SK-N-SH (cell line): ENCODE measurements at regions not wholly inside any gene's neighbourhood (a gene's known extent, or its start where the extent isn't known, plus 50 kb on each side); places are given as distances from the start of the nearest gene placed in this dataset.

Experiments used
- CTCF ChIA-PET: fragments of 300-600, 350-600 bp; formaldehyde crosslinking; extraction: SDS; loops from one replicate; lab custom pipeline; 2021; lab: Yijun Ruan, JAX
- POLR2A ChIA-PET: fragments of 350-600 bp; sonication (Branson Sonifier 250); formaldehyde crosslinking; extraction: SDS; loops from one replicate; lab custom pipeline; 2020; ENCODE audit warnings: antibody characterized with exemption, inconsistent platforms; lab: Yijun Ruan, JAX
- DNase-seq: peaks from one replicate; pipeline ENCODE4 v3.0.0; 2012
- H2AFZ ChIP-seq: fragments of 200-600 bp; sonication (generic); 2 replicates; pipeline ENCODE4 v1.8.1; 2016; ENCODE audit warnings: antibody characterized with exemption, mild to moderate bottlenecking, low read depth
- H3F3A ChIP-seq: fragments of 200-600 bp; sonication (generic); replicated peaks from 2 replicates; pipeline ENCODE3; 2016; ENCODE audit warnings: antibody characterized with exemption, mild to moderate bottlenecking; ENCODE audit not compliant: insufficient read depth
- H3K27ac ChIP-seq, 2 experiments: fragments of 200-500 bp in 1 of 2; fragments of 200-600 bp in 1 of 2; sonication (Bioruptor generic) in 1 of 2; sonication (generic), shearing (Covaris generic) in 1 of 2; 2 replicates each; pipeline versions ENCODE4 v1.5.1 to v1.6.1; 2014 to 2016; ENCODE audit warnings: low read depth in 2 of 2, inconsistent platforms in 1 of 2, low read length in 1 of 2, mild to moderate bottlenecking in 1 of 2, mixed read lengths in 1 of 2
- H3K27me3 ChIP-seq: fragments of 200-600 bp; sonication (generic), shearing (Covaris generic); 2 replicates; pipeline ENCODE4 v1.6.1; 2016; ENCODE audit warnings: mixed run types; ENCODE audit not compliant: insufficient read depth
- H3K36me3 ChIP-seq, 2 experiments: fragments of 200-500 bp in 1 of 2; fragments of 200-600 bp in 1 of 2; sonication (Bioruptor generic) in 1 of 2; sonication (generic) in 1 of 2; replicated peaks in 1 of 2; 2 replicates each; pipeline versions ENCODE3 to v1.5.1; 2014 to 2016; ENCODE audit warnings: low read length in 1 of 2, mild to moderate bottlenecking in 1 of 2; ENCODE audit not compliant: insufficient read depth in 2 of 2, control insufficient read depth in 1 of 2
- H3K4me1 ChIP-seq, 2 experiments: fragments of 200-500 bp in 1 of 2; fragments of 200-600 bp in 1 of 2; sonication (Bioruptor generic) in 1 of 2; sonication (generic), shearing (Covaris generic) in 1 of 2; 2 replicates each; pipeline versions ENCODE4 v1.5.1 to v1.6.1; 2014 to 2016; ENCODE audit warnings: low read depth in 1 of 2, low read length in 1 of 2, mixed run types in 1 of 2; ENCODE audit not compliant: insufficient read depth in 2 of 2, control insufficient read depth in 1 of 2
- H3K4me2 ChIP-seq: fragments of 200-600 bp; sonication (generic), shearing (Covaris generic); 2 replicates; pipeline ENCODE4 v1.6.1; 2017; ENCODE audit warnings: mixed run types
- H3K4me3 ChIP-seq, 2 experiments: fragments of 200-500 bp in 1 of 2; fragments of 200-600 bp in 1 of 2; sonication (Bioruptor generic) in 1 of 2; sonication (generic), shearing (Covaris generic) in 1 of 2; 2 replicates each; pipeline versions ENCODE4 v1.5.1 to v1.8.1; 2014 to 2016; ENCODE audit warnings: low read depth in 2 of 2, inconsistent platforms in 1 of 2, low read length in 1 of 2, mild to moderate bottlenecking in 1 of 2, mixed read lengths in 1 of 2, moderate library complexity in 1 of 2
- H3K79me2 ChIP-seq: fragments of 200-600 bp; sonication (generic); 2 replicates; pipeline ENCODE4 v1.8.1; 2017; ENCODE audit warnings: mild to moderate bottlenecking; ENCODE audit not compliant: insufficient read depth
- H3K9ac ChIP-seq: fragments of 200-600 bp; sonication (generic); 2 replicates; pipeline ENCODE4 v1.6.1; 2017; ENCODE audit warnings: mixed run types
- H3K9me2 ChIP-seq: fragments of 200-600 bp; sonication (generic); 2 replicates; pipeline ENCODE4 v1.6.1; 2017; ENCODE audit warnings: mixed run types
- H3K9me3 ChIP-seq: fragments of 200-600 bp; sonication (generic); 2 replicates; pipeline ENCODE4 v1.6.1; 2017; ENCODE audit warnings: mixed run types, mild to moderate bottlenecking, moderate library complexity
- H4K20me1 ChIP-seq: fragments of 200-600 bp; sonication (generic); 2 replicates; pipeline ENCODE4 v1.6.1; 2017; ENCODE audit warnings: mild to moderate bottlenecking, mixed run types; ENCODE audit not compliant: insufficient read depth
- CHD2 ChIP-seq: fragments of 150-350 bp; IDR thresholded peaks from 2 replicates; pipeline ENCODE4 v1.6.1; 2018; ENCODE audit warnings: low read length; ENCODE audit not compliant: partially characterized antibody
- EP300 ChIP-seq, 2 experiments: IDR thresholded peaks; 2 replicates each; pipeline versions ENCODE4 v1.4.0 to v1.6.1; 2012; ENCODE audit warnings: borderline replicate concordance in 1 of 2, low read depth in 1 of 2, low read length in 1 of 2
- EZH2phosphoT487 ChIP-seq: fragments of 200-600 bp; sonication (generic); IDR thresholded peaks from 2 replicates; pipeline ENCODE4 v1.6.1; 2017; ENCODE audit warnings: low read depth, mixed run types, mild to moderate bottlenecking, antibody characterized with exemption, moderate library complexity, borderline replicate concordance
- FOXJ3 ChIP-seq: sonication (generic); formaldehyde crosslinking; IDR thresholded peaks from 2 replicates; pipeline ENCODE4 v1.5.1; 2020; ENCODE audit warnings: mild to moderate bottlenecking, missing genetic modification reagents
- GABPA ChIP-seq: IDR thresholded peaks from 2 replicates; pipeline ENCODE4 v1.4.0; 2012; ENCODE audit warnings: low read depth, mild to moderate bottlenecking
- GATA2 ChIP-seq: sonication (generic); formaldehyde crosslinking; IDR thresholded peaks from 2 replicates; pipeline ENCODE4 v1.5.0; 2020; ENCODE audit warnings: mild to moderate bottlenecking, missing genetic modification reagents
- IRF3 ChIP-seq: fragments of 150-350 bp; IDR thresholded peaks from 2 replicates; pipeline ENCODE4 v1.6.1; 2016; ENCODE audit warnings: mild to moderate bottlenecking, low read depth, low read length
- JUND ChIP-seq: IDR thresholded peaks from 2 replicates; pipeline ENCODE4 v1.4.0; 2012
- MAX ChIP-seq: IDR thresholded peaks from 2 replicates; pipeline ENCODE4 v1.4.0; 2012; ENCODE audit warnings: low read depth
- MXI1 ChIP-seq: IDR thresholded peaks from 2 replicates; pipeline ENCODE4 v1.6.1; 2012; ENCODE audit warnings: mild to moderate bottlenecking, low read depth, low read length, improper control_type of control experiment
- NFIC ChIP-seq: IDR thresholded peaks from 2 replicates; pipeline ENCODE4 v1.4.0; 2012; ENCODE audit warnings: borderline replicate concordance
- NRF1 ChIP-seq: IDR thresholded peaks from 2 replicates; pipeline ENCODE4 v1.6.1; 2012; ENCODE audit warnings: low read depth, mild to moderate bottlenecking, low read length
- POLR2AphosphoS5 ChIP-seq: IDR thresholded peaks from 2 replicates; pipeline ENCODE4 v1.6.1; 2012; ENCODE audit warnings: low read depth, low read length
- RAD21 ChIP-seq: IDR thresholded peaks from 2 replicates; pipeline ENCODE4 v1.6.1; 2012; ENCODE audit warnings: mild to moderate bottlenecking, low read length
- RXRA ChIP-seq: IDR thresholded peaks from 2 replicates; pipeline ENCODE4 v1.4.0; 2012; ENCODE audit warnings: low read depth, mild to moderate bottlenecking, borderline replicate concordance
- SIN3A ChIP-seq: IDR thresholded peaks from 2 replicates; pipeline ENCODE4 v1.6.1; 2012; ENCODE audit warnings: low read depth, mild to moderate bottlenecking, low read length, moderate library complexity, borderline replicate concordance
- USF2 ChIP-seq: fragments of 150-350 bp; IDR thresholded peaks from 2 replicates; pipeline ENCODE4 v1.6.1; 2017; ENCODE audit warnings: antibody characterized with exemption, low read length, low read depth, borderline replicate concordance
- YY1 ChIP-seq: IDR thresholded peaks from 2 replicates; pipeline ENCODE4 v1.4.0; 2012; ENCODE audit warnings: low read depth, mild to moderate bottlenecking
- ZBTB33 ChIP-seq: IDR thresholded peaks from 2 replicates; pipeline ENCODE4 v1.4.0; 2012; ENCODE audit warnings: low read depth, borderline replicate concordance
- WGBS: methylation state at CpG from one replicate; pipeline ENCODE4 v1.1.6; 2017; ENCODE audit warnings: low lambda C conversion rate; 5-methylcytosine and 5-hydroxymethylcytosine counted together

- no peak for TF ChIP-seq JUND
- TF ChIP-seq NFIC, result no peak
- no peak for TF ChIP-seq SIN3A
- TF ChIP-seq USF2, result no peak
- TF ChIP-seq RAD21, result no peak
- no peak for TF ChIP-seq MXI1
- no peak for TF ChIP-seq YY1
- TF ChIP-seq CHD2, result no peak
- Histone ChIP-seq H3K27me3 (no peaks in the 10 kb centered on the region), H3K4me3 (no peak overlapping the region), H3F3A (no peaks in the 10 kb centered on the region), H3K36me3 (no peaks in the 10 kb centered on the region), H3K4me1 (no peaks in the 10 kb centered on the region), H3K4me2 (no peak overlapping the region), H4K20me1 (no peaks in the 10 kb centered on the region), H3K9me3 (no peaks in the 10 kb centered on the region), H3K9me2 (no peaks in the 10 kb centered on the region), H3K9ac (no peak overlapping the region), H2AFZ (no peak overlapping the region), H3K79me2 (no peaks in the 10 kb centered on the region), H3K27ac (no peak overlapping the region)
- ChIA-PET CTCF (no interaction called here), POLR2A (no interaction called here)
- DNase-seq, result no peak
- WGBS, result 45% methylated on average over 7 of the region's 7 CpGs
Measured at GRCh38 chr2:121137571-121137970, 147.4 kb downstream of the TFCP2L1 start.

GRCh38 chr2:121140734-121141133, 144.3 kb downstream of the TFCP2L1 start:
- H3K9ac ChIP-seq, result no peak overlapping the region
- ChIA-PET POLR2A (no interaction called here), CTCF (interaction anchor here (0.9 kb wide), 1 partner anchor 20 kb away, joined by 3 read pairs; no protein-coding TSS in a partner anchor)
- H3F3A ChIP-seq, result no peaks in the 10 kb centered on the region
- no peaks in the 10 kb centered on the region for H3K9me2 ChIP-seq
- H3K4me3 ChIP-seq, result no peak overlapping the region
- no peaks in the 10 kb centered on the region for H4K20me1 ChIP-seq
- WGBS, result 37% methylated on average over 3 of the region's 3 CpGs
- no peaks in the 10 kb centered on the region; the same call in 1 of the 2 replicates for H3K27me3 ChIP-seq
- H3K4me2 ChIP-seq, result no peak overlapping the region
- no peak overlapping the region for H2AFZ ChIP-seq
- no peaks in the 10 kb centered on the region for H3K79me2 ChIP-seq
- no peaks in the 10 kb centered on the region for H3K36me3 ChIP-seq
- H3K27ac ChIP-seq, result no peak overlapping the region
- no peaks in the 10 kb centered on the region for H3K9me3 ChIP-seq
- no peaks in the 10 kb centered on the region for H3K4me1 ChIP-seq
- no peak for DNase-seq
- TF ChIP-seq POLR2AphosphoS5, result no peak
- no peak for TF ChIP-seq YY1
- TF ChIP-seq IRF3, result no peak
- TF ChIP-seq JUND, result no peak
- TF ChIP-seq GATA2 (CRISPR knock-in tag), result no peak
- TF ChIP-seq SIN3A, result no peak
- TF ChIP-seq ZBTB33, result no peak
- TF ChIP-seq NRF1, result no peak
- no peak for TF ChIP-seq FOXJ3
- no peak for TF ChIP-seq RXRA
- no peak for TF ChIP-seq MAX
- TF ChIP-seq CHD2, result no peak
- TF ChIP-seq EZH2phosphoT487, result no peak
- no peak for TF ChIP-seq USF2
- TF ChIP-seq EP300 (IDR thresholded peaks at IDR 0.05; ENCODE audit: borderline replicate concordance in 1 of 2, low read depth in 1 of 2, low read length in 1 of 2), result no peak
- no peak for TF ChIP-seq GABPA
